H9 (cell line): ENCODE measurements at regions not wholly inside any gene's neighbourhood (a gene's known extent, or its start where the extent isn't known, plus 50 kb on each side); places are given as distances from the start of the nearest gene placed in this dataset.

Experiments
- DNase-seq: peaks from one replicate; pipeline ENCODE4 v3.0.0-alpha.2; 2017
- H2AFZ ChIP-seq: one replicate; pipeline ENCODE4 v1.6.1; 2013; ENCODE audit warnings: mild to moderate bottlenecking, low read length, control low read depth, moderate library complexity
- H2AK5ac ChIP-seq: 2 replicates; pipeline ENCODE4 v1.6.1; 2013; ENCODE audit warnings: low read length, control low read depth, mixed read lengths; ENCODE audit not compliant: insufficient read length
- H2BK120ac ChIP-seq: one replicate; pipeline ENCODE4 v1.6.1; 2013; ENCODE audit warnings: low read depth, mild to moderate bottlenecking, low read length, control low read depth, inconsistent platforms; ENCODE audit not compliant: poor library complexity, severe bottlenecking
- H2BK12ac ChIP-seq: 2 replicates; pipeline ENCODE4 v1.6.1; 2013; ENCODE audit warnings: low read length, control low read depth, mixed read lengths, low read depth; ENCODE audit not compliant: insufficient read length
- H2BK15ac ChIP-seq: 2 replicates; pipeline ENCODE4 v1.6.1; 2013; ENCODE audit warnings: low read depth, low read length, control low read depth
- H2BK20ac ChIP-seq: one replicate; pipeline ENCODE4 v1.6.1; 2013; ENCODE audit warnings: low read depth, mild to moderate bottlenecking, low read length, control low read depth, inconsistent platforms; ENCODE audit not compliant: poor library complexity, severe bottlenecking
- H2BK5ac ChIP-seq: 2 replicates; pipeline ENCODE4 v1.6.1; 2013; ENCODE audit warnings: low read length, control low read depth, mixed read lengths; ENCODE audit not compliant: insufficient read length
- H3K14ac ChIP-seq: 2 replicates; pipeline ENCODE4 v1.6.1; 2013; ENCODE audit warnings: low read length, control low read depth; ENCODE audit not compliant: insufficient read depth
- H3K18ac ChIP-seq: 2 replicates; pipeline ENCODE4 v1.6.1; 2013; ENCODE audit warnings: low read depth, mild to moderate bottlenecking, mixed read lengths, low read length, control low read depth; ENCODE audit not compliant: insufficient read length
- H3K23ac ChIP-seq: 2 replicates; pipeline ENCODE4 v1.6.1; 2013; ENCODE audit warnings: low read length, control low read depth, mixed read lengths, low read depth; ENCODE audit not compliant: insufficient read length
- H3K23me2 ChIP-seq: 2 replicates; pipeline ENCODE4 v1.6.1; 2013; ENCODE audit warnings: low read depth, mild to moderate bottlenecking, mixed read lengths, low read length, control low read depth; ENCODE audit not compliant: insufficient read length, poor library complexity, severe bottlenecking
- H3K27ac ChIP-seq: 2 replicates; pipeline ENCODE4 v1.5.1; 2013; ENCODE audit warnings: low read length, control low read depth, mixed read lengths, low read depth; ENCODE audit not compliant: insufficient read length
- H3K27me3 ChIP-seq: 2 replicates; pipeline ENCODE4 v1.6.1; 2013; ENCODE audit warnings: low read length, control low read depth, inconsistent platforms; ENCODE audit not compliant: insufficient read depth
- H3K4ac ChIP-seq: 2 replicates; pipeline ENCODE4 v1.6.1; 2013; ENCODE audit warnings: low read depth, mild to moderate bottlenecking, control low read depth, inconsistent platforms, low read length, moderate library complexity
- H3K4me1 ChIP-seq: 2 replicates; pipeline ENCODE4 v1.6.1; 2013; ENCODE audit warnings: low read length, control low read depth, inconsistent platforms; ENCODE audit not compliant: insufficient read depth
- H3K4me2 ChIP-seq: 2 replicates; pipeline ENCODE4 v1.6.1; 2013; ENCODE audit warnings: low read length, control low read depth, mixed read lengths; ENCODE audit not compliant: insufficient read length, insufficient read depth
- H3K56ac ChIP-seq: 2 replicates; pipeline ENCODE4 v1.6.1; 2013; ENCODE audit warnings: low read depth, mild to moderate bottlenecking, mixed read lengths, low read length, control low read depth; ENCODE audit not compliant: insufficient read length
- H3K79me1 ChIP-seq: 2 replicates; pipeline ENCODE4 v1.6.1; 2013; ENCODE audit warnings: low read depth, mild to moderate bottlenecking, moderate library complexity, low read length, control low read depth, inconsistent platforms; ENCODE audit not compliant: insufficient read depth, poor library complexity, severe bottlenecking
- H3K79me2 ChIP-seq: 2 replicates; pipeline ENCODE4 v1.6.1; 2013; ENCODE audit warnings: low read length, control low read depth, inconsistent platforms; ENCODE audit not compliant: insufficient read depth
- H3K9ac ChIP-seq: 2 replicates; pipeline ENCODE4 v1.6.1; 2013; ENCODE audit warnings: low read length, control low read depth, mixed read lengths; ENCODE audit not compliant: insufficient read length; ENCODE audit errors: extremely low read depth
- H3K9me3 ChIP-seq: one replicate; pipeline ENCODE4 v1.6.1; 2013; ENCODE audit warnings: low read depth, low read length, inconsistent platforms; ENCODE audit not compliant: control insufficient read depth
- H3T11ph ChIP-seq: one replicate; pipeline ENCODE4 v1.6.1; 2013; ENCODE audit warnings: mild to moderate bottlenecking, low read length, control low read depth, inconsistent platforms
- H4K20me1 ChIP-seq: one replicate; pipeline ENCODE4 v1.6.1; 2013; ENCODE audit not compliant: control insufficient read depth, insufficient read length, insufficient read depth
- H4K5ac ChIP-seq: 2 replicates; pipeline ENCODE4 v1.6.1; 2013; ENCODE audit warnings: low read depth, mild to moderate bottlenecking, mixed read lengths, low read length, control low read depth; ENCODE audit not compliant: insufficient read length
- H4K8ac ChIP-seq: replicated peaks from 2 replicates; pipeline ENCODE4 v1.6.1; 2013; ENCODE audit warnings: low read length, control low read depth, mixed read lengths, low read depth; ENCODE audit not compliant: insufficient read length
- H4K91ac ChIP-seq: 2 replicates; pipeline ENCODE4 v1.6.1; 2013; ENCODE audit warnings: low read depth, mild to moderate bottlenecking, moderate library complexity, mixed read lengths, low read length, control low read depth; ENCODE audit not compliant: insufficient read length
- H3K27ac Mint-ChIP-seq, 3 experiments: 2 replicates in 2 of 3; 3 replicates in 1 of 3; pipeline ENCODE4 v1.8.0; 2020 to 2021; ENCODE audit warnings: mixed read lengths in 3 of 3, mild to moderate bottlenecking in 1 of 3, moderate library complexity in 1 of 3
- H3K27me3 Mint-ChIP-seq: 2 replicates; pipeline ENCODE4 v1.8.0; 2021; ENCODE audit warnings: low read depth, mild to moderate bottlenecking, moderate library complexity, mixed read lengths
- H3K36me3 Mint-ChIP-seq, 3 experiments: 2 replicates in 2 of 3; 3 replicates in 1 of 3; pipeline ENCODE4 v1.8.0; 2020 to 2021; ENCODE audit warnings: low read depth in 3 of 3, mixed read lengths in 3 of 3; ENCODE audit not compliant: insufficient read depth in 1 of 3
- H3K4me1 Mint-ChIP-seq, 2 experiments: 2 replicates each; pipeline ENCODE4 v1.8.0; 2020; ENCODE audit warnings: mixed read lengths in 2 of 2
- H3K4me3 Mint-ChIP-seq, 2 experiments: 2 replicates in 1 of 2; 3 replicates in 1 of 2; pipeline ENCODE4 v1.8.0; 2020 to 2021; ENCODE audit warnings: mild to moderate bottlenecking in 2 of 2, mixed read lengths in 2 of 2, moderate library complexity in 1 of 2
- H3K9me3 Mint-ChIP-seq, 2 experiments: 2 replicates in 1 of 2; 3 replicates in 1 of 2; pipeline ENCODE4 v1.8.0; 2020; ENCODE audit warnings: mild to moderate bottlenecking in 2 of 2, mixed read lengths in 2 of 2, moderate library complexity in 1 of 2
- whole genome bisulfite sequencing: extraction: QIAGEN DNeasy Blood & Tissue Kit; methylation state at CpG from one replicate; pipeline ENCODE4 v1.1.7; 2013; ENCODE audit warnings: missing lambda C conversion rate, low lambda C conversion rate, mixed read lengths; ENCODE audit not compliant: insufficient read length; ENCODE audit errors: extremely low coverage; 5-methylcytosine and 5-hydroxymethylcytosine counted together
- TF ChIP-seq, protein P1 (sequence below): fragments of 200-600 bp; sonication (generic); conservative IDR thresholded peaks from 3 replicates; pipeline ENCODE4 v1.8.0; 2021; ENCODE audit warnings: antibody characterized with exemption, mild to moderate bottlenecking

GRCh38 chr20:41738604-41739206 lies 120.5 kb upstream of the CHD6 start:
- no peak overlapping the region for H3K14ac ChIP-seq
- H3K4me1 Mint-ChIP-seq = peaks cover 7 to 8% of the 10 kb centered on the region in 2 experiments
- no peak overlapping the region for H2BK12ac ChIP-seq
- H2BK20ac ChIP-seq = no peak overlapping the region
- H3K9me3 Mint-ChIP-seq = peaks cover 4 to 5% of the 10 kb centered on the region in 2 experiments; a peak in 4 of 5 replicates
- TF ChIP-seq, protein P1, sequence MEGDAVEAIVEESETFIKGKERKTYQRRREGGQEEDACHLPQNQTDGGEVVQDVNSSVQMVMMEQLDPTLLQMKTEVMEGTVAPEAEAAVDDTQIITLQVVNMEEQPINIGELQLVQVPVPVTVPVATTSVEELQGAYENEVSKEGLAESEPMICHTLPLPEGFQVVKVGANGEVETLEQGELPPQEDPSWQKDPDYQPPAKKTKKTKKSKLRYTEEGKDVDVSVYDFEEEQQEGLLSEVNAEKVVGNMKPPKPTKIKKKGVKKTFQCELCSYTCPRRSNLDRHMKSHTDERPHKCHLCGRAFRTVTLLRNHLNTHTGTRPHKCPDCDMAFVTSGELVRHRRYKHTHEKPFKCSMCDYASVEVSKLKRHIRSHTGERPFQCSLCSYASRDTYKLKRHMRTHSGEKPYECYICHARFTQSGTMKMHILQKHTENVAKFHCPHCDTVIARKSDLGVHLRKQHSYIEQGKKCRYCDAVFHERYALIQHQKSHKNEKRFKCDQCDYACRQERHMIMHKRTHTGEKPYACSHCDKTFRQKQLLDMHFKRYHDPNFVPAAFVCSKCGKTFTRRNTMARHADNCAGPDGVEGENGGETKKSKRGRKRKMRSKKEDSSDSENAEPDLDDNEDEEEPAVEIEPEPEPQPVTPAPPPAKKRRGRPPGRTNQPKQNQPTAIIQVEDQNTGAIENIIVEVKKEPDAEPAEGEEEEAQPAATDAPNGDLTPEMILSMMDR = peak; percentile 98
- no peak overlapping the region for H3K4me2 ChIP-seq
- peak; percentile 64 for DNase-seq
- H3K27me3 ChIP-seq = no peaks in the 10 kb centered on the region
- no peak overlapping the region for H3K18ac ChIP-seq
- no peaks in the 10 kb centered on the region for H3K79me1 ChIP-seq
- no peak overlapping the region for H4K91ac ChIP-seq
- H3K27ac ChIP-seq = no peak overlapping the region
- no peak overlapping the region for H3K9ac ChIP-seq
- peak overlapping the region; percentile 50 for H2AFZ ChIP-seq
- H2BK120ac ChIP-seq = no peak overlapping the region
- H2BK15ac ChIP-seq = no peak overlapping the region
- H3K79me2 ChIP-seq = no peaks in the 10 kb centered on the region
- H3T11ph ChIP-seq = no peak overlapping the region
- H2BK5ac ChIP-seq = no peak overlapping the region
- WGBS = no CpG with 5 or more reads among the region's 6 CpGs
- H3K4me3 Mint-ChIP-seq = no peak overlapping the region; a peak in 1 of 5 replicates
- no peak overlapping the region for H3K4ac ChIP-seq
- H3K4me1 ChIP-seq = no peaks in the 10 kb centered on the region; the same call in 1 of the 2 replicates
- H2AK5ac ChIP-seq = no peak overlapping the region
- no peak overlapping the region for H3K56ac ChIP-seq
- no peak overlapping the region for H4K5ac ChIP-seq
- H3K36me3 Mint-ChIP-seq = no peaks in the 10 kb centered on the region; a peak in 1 of 7 replicates
- H4K20me1 ChIP-seq = no peaks in the 10 kb centered on the region
- H3K23ac ChIP-seq = no peak overlapping the region
- H4K8ac ChIP-seq = no peak overlapping the region
- H3K9me3 ChIP-seq = no peaks in the 10 kb centered on the region
- no peak overlapping the region for H3K27ac Mint-ChIP-seq
- no peaks in the 10 kb centered on the region; the same call in 1 of the 2 replicates for H3K27me3 Mint-ChIP-seq
- no peaks in the 10 kb centered on the region for H3K23me2 ChIP-seq
